HEK293 (cell line): ENCODE measurements at regions not wholly inside any gene's neighbourhood (a gene's known extent, or its start where the extent isn't known, plus 50 kb on each side); places are given as distances from the start of the nearest gene placed in this dataset.

Experiments
- KLF9 ChIP-seq: fragments of 450-650 bp; formaldehyde crosslinking; IDR thresholded peaks from 2 replicates; pipeline ENCODE4 v1.5.1; 2016; ENCODE audit warnings: missing biosample characterization, missing genetic modification characterization, low read depth
- ZBTB1 ChIP-seq: fragments of 450-650 bp; formaldehyde crosslinking; IDR thresholded peaks from 2 replicates; pipeline ENCODE4 v1.5.1; 2016; ENCODE audit warnings: missing biosample characterization, missing genetic modification characterization
- ZFP69B ChIP-seq: fragments of 450-650 bp; formaldehyde crosslinking; IDR thresholded peaks from 2 replicates; pipeline ENCODE4 v1.5.1; 2016; ENCODE audit warnings: missing biosample characterization, missing genetic modification characterization
- ZNF10 ChIP-seq: fragments of 450-650 bp; formaldehyde crosslinking; IDR thresholded peaks from 2 replicates; pipeline ENCODE4 v1.5.1; 2017; ENCODE audit warnings: missing biosample characterization, missing genetic modification characterization
- ZNF121 ChIP-seq: fragments of 450-650 bp; formaldehyde crosslinking; IDR thresholded peaks from 2 replicates; pipeline ENCODE4 v1.5.1; 2016; ENCODE audit warnings: missing biosample characterization, missing genetic modification characterization
- ZNF274 ChIP-seq, 2 experiments: fragments of 200-500 bp in 1 of 2; fragments of 450-650 bp in 1 of 2; sonication (Bioruptor generic) in 1 of 2; formaldehyde crosslinking in 1 of 2; IDR thresholded peaks; 2 replicates each; pipeline versions ENCODE4 v1.5.1 to v1.6.1; 2014 to 2016; ENCODE audit warnings: borderline replicate concordance in 1 of 2, inconsistent platforms in 1 of 2, low read length in 1 of 2, missing biosample characterization in 1 of 2, missing genetic modification characterization in 1 of 2
- ZNF335 ChIP-seq: fragments of 450-650 bp; formaldehyde crosslinking; conservative IDR thresholded peaks from 2 replicates; pipeline ENCODE4 v1.5.1; 2016; ENCODE audit warnings: missing biosample characterization, missing genetic modification characterization
- ZNF585B ChIP-seq: fragments of 450-650 bp; formaldehyde crosslinking; IDR thresholded peaks from 2 replicates; pipeline ENCODE4 v1.5.1; 2016; ENCODE audit warnings: missing biosample characterization, missing genetic modification characterization
- TF ChIP-seq, protein P1 (sequence below): fragments of 450-650 bp; formaldehyde crosslinking; IDR thresholded peaks from 2 replicates; pipeline ENCODE4 v1.5.1; 2016; ENCODE audit warnings: missing biosample characterization, missing genetic modification characterization

DNA sequence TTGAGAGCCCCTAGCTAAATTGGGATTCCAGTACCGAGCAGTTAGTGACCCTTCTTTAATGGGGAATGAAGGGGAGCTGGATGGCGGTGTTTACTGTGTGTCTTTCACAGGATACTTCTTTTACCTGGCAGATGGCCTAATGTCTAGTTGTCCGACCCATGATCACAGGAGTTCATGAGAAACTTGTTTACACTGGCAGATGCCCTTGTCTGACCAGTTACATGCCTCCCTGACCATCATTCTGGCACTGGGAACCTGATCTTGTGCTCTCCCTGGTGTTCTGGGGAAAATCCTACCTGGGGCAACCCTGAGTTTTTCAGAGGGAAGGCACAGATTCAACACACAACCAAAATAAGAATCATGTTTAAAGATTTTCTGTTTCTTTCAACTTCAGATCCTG lies 120.1 kb upstream of the SLC13A1 start:
- TF ChIP-seq ZNF121 (tag by site-specific recombination): no peak
- TF ChIP-seq ZBTB1 (tag by site-specific recombination): no peak
- no peak for TF ChIP-seq ZNF10 (tag by site-specific recombination)
- TF ChIP-seq ZNF274 (IDR thresholded peaks at IDR 0.05; ENCODE audit: low read length): no peak
- no peak for TF ChIP-seq ZNF274 (tag by site-specific recombination; IDR thresholded peaks at IDR 0.05; ENCODE audit: borderline replicate concordance)
- TF ChIP-seq ZNF585B: no peak
- TF ChIP-seq ZFP69B (tag by site-specific recombination): no peak
- TF ChIP-seq, protein P1, sequence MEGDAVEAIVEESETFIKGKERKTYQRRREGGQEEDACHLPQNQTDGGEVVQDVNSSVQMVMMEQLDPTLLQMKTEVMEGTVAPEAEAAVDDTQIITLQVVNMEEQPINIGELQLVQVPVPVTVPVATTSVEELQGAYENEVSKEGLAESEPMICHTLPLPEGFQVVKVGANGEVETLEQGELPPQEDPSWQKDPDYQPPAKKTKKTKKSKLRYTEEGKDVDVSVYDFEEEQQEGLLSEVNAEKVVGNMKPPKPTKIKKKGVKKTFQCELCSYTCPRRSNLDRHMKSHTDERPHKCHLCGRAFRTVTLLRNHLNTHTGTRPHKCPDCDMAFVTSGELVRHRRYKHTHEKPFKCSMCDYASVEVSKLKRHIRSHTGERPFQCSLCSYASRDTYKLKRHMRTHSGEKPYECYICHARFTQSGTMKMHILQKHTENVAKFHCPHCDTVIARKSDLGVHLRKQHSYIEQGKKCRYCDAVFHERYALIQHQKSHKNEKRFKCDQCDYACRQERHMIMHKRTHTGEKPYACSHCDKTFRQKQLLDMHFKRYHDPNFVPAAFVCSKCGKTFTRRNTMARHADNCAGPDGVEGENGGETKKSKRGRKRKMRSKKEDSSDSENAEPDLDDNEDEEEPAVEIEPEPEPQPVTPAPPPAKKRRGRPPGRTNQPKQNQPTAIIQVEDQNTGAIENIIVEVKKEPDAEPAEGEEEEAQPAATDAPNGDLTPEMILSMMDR (tag by site-specific recombination): no peak
- TF ChIP-seq KLF9 (tag by site-specific recombination): no peak
- TF ChIP-seq ZNF335 (tag by site-specific recombination): no peak
